SU-DHL-6 (cell line): ENCODE measurements at regions not wholly inside any gene's neighbourhood (a gene's known extent, or its start where the extent isn't known, plus 50 kb on each side); places are given as distances from the start of the nearest gene placed in this dataset.

ENCODE experiments used
- H2AFZ ChIP-seq: fragments of 200-600 bp; sonication (generic); 2 replicates; pipeline ENCODE4 v1.6.1; 2014; ENCODE audit warnings: low read depth, mild to moderate bottlenecking, moderate library complexity, mixed read lengths, antibody characterized with exemption, low read length; ENCODE audit not compliant: severe bottlenecking
- H3F3A ChIP-seq: fragments of 200-600 bp; shearing (Covaris generic); 2 replicates; pipeline ENCODE4 v1.6.0; 2016; ENCODE audit warnings: antibody characterized with exemption, mild to moderate bottlenecking; ENCODE audit not compliant: insufficient read depth
- H3K27ac ChIP-seq: fragments of 200-600 bp; sonication (generic); 2 replicates; pipeline ENCODE4 v1.5.1; 2016; ENCODE audit warnings: low read depth, mild to moderate bottlenecking, low read length, moderate library complexity, mixed read lengths
- H3K27me3 ChIP-seq: fragments of 200-600 bp; sonication (generic), shearing (Covaris generic); 2 replicates; pipeline ENCODE4 v1.6.0; 2014; ENCODE audit warnings: mild to moderate bottlenecking, low read length
- H3K36me3 ChIP-seq: fragments of 200-600 bp; sonication (generic); 2 replicates; pipeline ENCODE4 v1.6.1; 2014; ENCODE audit warnings: mild to moderate bottlenecking, low read length, mixed read lengths
- H3K4me2 ChIP-seq: fragments of 300-600, 200-600 bp; shearing (Covaris generic), sonication (generic); 2 replicates; pipeline ENCODE4 v1.6.0; 2014; ENCODE audit warnings: low read length, low read depth, mild to moderate bottlenecking; ENCODE audit not compliant: poor library complexity, severe bottlenecking
- H3K4me3 ChIP-seq: fragments of 200-600 bp; sonication (generic); 2 replicates; pipeline ENCODE4 v1.5.1; 2014; ENCODE audit warnings: antibody characterized with exemption, low read length, mild to moderate bottlenecking, mixed read lengths; ENCODE audit not compliant: insufficient read depth, poor library complexity, severe bottlenecking
- H3K79me2 ChIP-seq: fragments of 200-600 bp; sonication (generic); 2 replicates; pipeline ENCODE4 v1.6.1; 2014; ENCODE audit warnings: mild to moderate bottlenecking, low read length, moderate library complexity; ENCODE audit not compliant: insufficient read depth
- H3K9ac ChIP-seq: fragments of 200-600 bp; sonication (generic); 2 replicates; pipeline ENCODE4 v1.7.0; 2014; ENCODE audit warnings: mild to moderate bottlenecking, low read length
- H3K9me2 ChIP-seq: fragments of 200-600 bp; sonication (generic); replicated peaks from 2 replicates; pipeline ENCODE4 v1.6.1; 2014; ENCODE audit warnings: low read length; ENCODE audit not compliant: insufficient read depth
- H3K9me3 ChIP-seq: fragments of 200-600 bp; sonication (generic); 2 replicates; pipeline ENCODE4 v1.6.1; 2014; ENCODE audit warnings: low read length, mixed read lengths; ENCODE audit not compliant: insufficient read depth
- H4K20me1 ChIP-seq: fragments of 200-600 bp; sonication (generic); 2 replicates; pipeline ENCODE4 v1.6.1; 2014; ENCODE audit warnings: low read depth, mild to moderate bottlenecking, antibody characterized with exemption, low read length, moderate library complexity, mixed read lengths
- CTCF ChIP-seq: fragments of 200-600 bp; sonication (generic); IDR thresholded peaks from one replicate; pipeline ENCODE4 v1.5.1; 2017; ENCODE audit warnings: antibody characterized with exemption, mild to moderate bottlenecking, low read length, moderate library complexity; ENCODE audit not compliant: insufficient read depth, poor library complexity, severe bottlenecking
- EZH2phosphoT487 ChIP-seq: fragments of 200-600 bp; sonication (generic), shearing (Covaris generic); conservative IDR thresholded peaks from 2 replicates; pipeline ENCODE4 v1.6.1; 2018; ENCODE audit warnings: mild to moderate bottlenecking, antibody characterized with exemption, low read length, moderate library complexity, mixed read lengths

GRCh38 chr2:103594823-103595222 is 833.0 kb downstream of the TMEM182 start:
- Histone ChIP-seq H3K27me3 (no peaks in the 10 kb centered on the region), H3K9ac (no peak overlapping the region), H3K4me2 (no peak overlapping the region), H3K27ac (no peak overlapping the region), H3K36me3 (no peaks in the 10 kb centered on the region), H4K20me1 (no peaks in the 10 kb centered on the region), H2AFZ (no peak overlapping the region), H3K4me3 (no peak overlapping the region), H3K79me2 (no peaks in the 10 kb centered on the region), H3F3A (no peaks in the 10 kb centered on the region), H3K9me2 (no peaks in the 10 kb centered on the region), H3K9me3 (no peaks in the 10 kb centered on the region)
- TF ChIP-seq CTCF = no peak
- TF ChIP-seq EZH2phosphoT487 = no peak

GRCh38 chr2:103605071-103605780 is 843.4 kb downstream of the TMEM182 start:
- no peaks in the 10 kb centered on the region for H3K9me2 ChIP-seq
- H3K9ac ChIP-seq = no peak overlapping the region
- H3K4me2 ChIP-seq = no peak overlapping the region
- H3F3A ChIP-seq = no peaks in the 10 kb centered on the region
- TF ChIP-seq EZH2phosphoT487 (no peak), CTCF (no peak)
- H3K4me3 ChIP-seq = no peak overlapping the region
- H2AFZ ChIP-seq = no peak overlapping the region
- H3K27me3 ChIP-seq = no peaks in the 10 kb centered on the region
- H3K36me3 ChIP-seq = no peaks in the 10 kb centered on the region
- no peaks in the 10 kb centered on the region for H4K20me1 ChIP-seq
- no peak overlapping the region for H3K27ac ChIP-seq
- H3K79me2 ChIP-seq = no peaks in the 10 kb centered on the region
- no peaks in the 10 kb centered on the region for H3K9me3 ChIP-seq

GRCh38 chr2:103615611-103616105 is 853.8 kb downstream of the TMEM182 start:
- Histone ChIP-seq H3K4me2 (no peak overlapping the region), H3F3A (no peaks in the 10 kb centered on the region), H3K9me3 (no peaks in the 10 kb centered on the region), H3K4me3 (no peak overlapping the region), H2AFZ (no peak overlapping the region), H3K27ac (no peak overlapping the region), H4K20me1 (no peaks in the 10 kb centered on the region), H3K79me2 (no peaks in the 10 kb centered on the region), H3K9me2 (no peaks in the 10 kb centered on the region), H3K36me3 (no peaks in the 10 kb centered on the region), H3K9ac (no peak overlapping the region), H3K27me3 (no peaks in the 10 kb centered on the region)
- TF ChIP-seq EZH2phosphoT487 (no peak), CTCF (no peak)
